Hematopoietic multipotent progenitor cell treated with erythropoietin and hydrocortisone succinate and interleukin-3 and kit ligand, for 17 days (in vitro differentiated cells): ENCODE measurements at regions not wholly inside any gene's neighbourhood (a gene's known extent, or its start where the extent isn't known, plus 50 kb on each side); places are given as distances from the start of the nearest gene placed in this dataset.

Experiments
- DNase-seq: peaks from one replicate; pipeline ENCODE4 v3.0.0-alpha.2; 2015; ENCODE audit warnings: low spot score

- DNase-seq: no peak
Measured at GRCh38 chr3:187973977-187974870, 179.7 kb upstream of the LPP start.

- DNase-seq: no peak
Measured at GRCh38 chr3:187974871-187975271, 179.1 kb upstream of the LPP start.

GRCh38 chr3:187975561-187976364, 178.2 kb upstream of the LPP start:
- DNase-seq: no peak

GRCh38 chr3:187976365-187976900, 177.5 kb upstream of the LPP start:
- DNase-seq: no peak

GRCh38 chr3:187977659-187978058, 176.3 kb upstream of the LPP start:
- DNase-seq: no peak

- no peak for DNase-seq
Measured at GRCh38 chr3:187978433-187979011, 175.4 kb upstream of the LPP start.

GRCh38 chr3:187979564-187979963, 174.4 kb upstream of the LPP start:
- DNase-seq: no peak

GRCh38 chr3:187980861-187981260, 173.1 kb upstream of the LPP start:
- no peak for DNase-seq

GRCh38 chr3:187982142-187982541, 171.8 kb upstream of the LPP start:
- DNase-seq: no peak

- DNase-seq: no peak
Measured at GRCh38 chr3:187983484-187984124, 170.4 kb upstream of the LPP start.

GRCh38 chr3:187985647-187986046, 168.3 kb upstream of the LPP start:
- DNase-seq: no peak

- no peak for DNase-seq
Measured at GRCh38 chr3:187986514-187986934, 167.4 kb upstream of the LPP start.

- DNase-seq: no peak
Measured at GRCh38 chr3:187987187-187987586, 166.8 kb upstream of the LPP start.

- DNase-seq: no peak
Measured at GRCh38 chr3:187987924-187988323, 166.0 kb upstream of the LPP start.

- DNase-seq: no peak
Measured at GRCh38 chr3:187989575-187990153, 164.3 kb upstream of the LPP start.

GRCh38 chr3:187992609-187993008, 161.3 kb upstream of the LPP start:
- DNase-seq: no peak

GRCh38 chr3:187994221-187995042, 159.5 kb upstream of the LPP start:
- DNase-seq: no peak

- DNase-seq: no peak
Measured at GRCh38 chr3:187995043-187995400, 158.9 kb upstream of the LPP start.

- no peak for DNase-seq
Measured at GRCh38 chr3:187995667-187996066, 158.3 kb upstream of the LPP start.

GRCh38 chr3:187996609-187997008, 157.3 kb upstream of the LPP start:
- DNase-seq: no peak

- DNase-seq: no peak
Measured at GRCh38 chr3:187997490-187997889, 156.5 kb upstream of the LPP start.
